ENCODE measurements at regions not wholly inside any gene's neighbourhood (a gene's known extent, or its start where the extent isn't known, plus 50 kb on each side); places are given as distances from the start of the nearest gene placed in this dataset.
A peak's percentile ranks its signal among the peaks of the same experiment; 100 is the strongest.
"Not testable (repeated sequence)": the region's sequence is repeated elsewhere in the genome, so short reads cannot be mapped to it uniquely, and the experiment has no call there.

GRCh38 chr14:106023411-106023810, 497.0 kb downstream of the TMEM121 start:
- intact Hi-C loops (cut with DNase I) = no loop called here
- DNase-seq (no peak), ATAC-seq (no peak)
- TF ChIP-seq CTCF (IDR thresholded peaks at IDR 0.05) = no peak
- Histone ChIP-seq H3K27ac (no peak overlapping the region), H3K4me1 (no peaks in the 10 kb centered on the region), H3K4me3 (no peak overlapping the region), H3K36me3 (no peaks in the 10 kb centered on the region), H3K27me3 (peaks cover 0 to 33% of the 10 kb centered on the region in 2 donors), H3K9me3 (peaks cover 0 to 7% of the 10 kb centered on the region in 2 donors)

- intact Hi-C loops (cut with DNase I) = no loop called here
- Histone ChIP-seq H3K4me3 (no peak overlapping the region), H3K27ac (no peak overlapping the region), H3K36me3 (no peaks in the 10 kb centered on the region), H3K9me3 (peaks cover 0 to 7% of the 10 kb centered on the region in 2 donors), H3K27me3 (peaks cover 0 to 32% of the 10 kb centered on the region in 2 donors), H3K4me1 (no peaks in the 10 kb centered on the region)
- ATAC-seq (no peak), DNase-seq (no peak)
- TF ChIP-seq CTCF (IDR thresholded peaks at IDR 0.05) = no peak
Measured at GRCh38 chr14:106024983-106025604, 498.7 kb downstream of the TMEM121 start.

- H3K4me1 ChIP-seq = no peaks in the 10 kb centered on the region
- peaks cover 0 to 7% of the 10 kb centered on the region in 2 donors for H3K9me3 ChIP-seq
- intact Hi-C loops (cut with DNase I) = no loop called here
- TF ChIP-seq CTCF (IDR thresholded peaks at IDR 0.05) = no peak
- H3K4me3 ChIP-seq = no peak overlapping the region
- H3K27me3 ChIP-seq = peaks cover 0 to 24% of the 10 kb centered on the region in 2 donors
- H3K36me3 ChIP-seq = no peaks in the 10 kb centered on the region
- no peak overlapping the region for H3K27ac ChIP-seq
- ATAC-seq = no peak
- no peak for DNase-seq
Measured at GRCh38 chr14:106026026-106026425, 499.6 kb downstream of the TMEM121 start.

- H3K27me3 ChIP-seq = peaks cover 0 to 15% of the 10 kb centered on the region in 2 donors
- DNase-seq; ATAC-seq; H3K36me3 ChIP-seq; H3K4me1 ChIP-seq; H3K27ac ChIP-seq; H3K9me3 ChIP-seq; intact Hi-C loops (cut with DNase I); H3K4me3 ChIP-seq: not testable (repeated sequence)
Measured at GRCh38 chr14:106027759-106028158, 501.4 kb downstream of the TMEM121 start.

GRCh38 chr14:106029959-106030358, 503.6 kb downstream of the TMEM121 start:
- H3K9me3 ChIP-seq = no peaks in the 10 kb centered on the region
- no peak for TF ChIP-seq CTCF (IDR thresholded peaks at IDR 0.05)
- intact Hi-C loops (cut with DNase I) = no loop called here
- no peaks in the 10 kb centered on the region for H3K36me3 ChIP-seq
- DNase-seq (no peak), ATAC-seq (peak; percentile 91)
- no peaks in the 10 kb centered on the region for H3K4me1 ChIP-seq
- H3K4me3 ChIP-seq = no peak overlapping the region
- peaks cover 0 to 13% of the 10 kb centered on the region in 2 donors for H3K27me3 ChIP-seq
- H3K27ac ChIP-seq = no peak overlapping the region

GRCh38 chr14:106037380-106037779, 511.0 kb downstream of the TMEM121 start:
- Histone ChIP-seq H3K9me3 (no peaks in the 10 kb centered on the region), H3K27me3 (peaks cover 0 to 16% of the 10 kb centered on the region in 2 donors), H3K4me3 (no peak overlapping the region), H3K27ac (no peak overlapping the region), H3K36me3 (no peaks in the 10 kb centered on the region), H3K4me1 (no peaks in the 10 kb centered on the region)
- no peak for DNase-seq
- TF ChIP-seq CTCF (IDR thresholded peaks at IDR 0.05) = no peak
- no peak for ATAC-seq
- intact Hi-C loops (cut with DNase I) = no loop called here

All from left lung (tissue), 4 donors.